GM18861 (cell line): ENCODE measurements at regions not wholly inside any gene's neighbourhood (a gene's known extent, or its start where the extent isn't known, plus 50 kb on each side); places are given as distances from the start of the nearest gene placed in this dataset.
"Not testable (repeated sequence)": the region's sequence is repeated elsewhere in the genome, so short reads cannot be mapped to it uniquely, and the experiment has no call there.

Source experiments
- ATAC-seq: cut with Tn5 transposase; IDR thresholded peaks from one replicate; pipeline ENCODE4 v1.9.1; 2021; ENCODE audit not compliant: unreplicated experiment

DNA sequence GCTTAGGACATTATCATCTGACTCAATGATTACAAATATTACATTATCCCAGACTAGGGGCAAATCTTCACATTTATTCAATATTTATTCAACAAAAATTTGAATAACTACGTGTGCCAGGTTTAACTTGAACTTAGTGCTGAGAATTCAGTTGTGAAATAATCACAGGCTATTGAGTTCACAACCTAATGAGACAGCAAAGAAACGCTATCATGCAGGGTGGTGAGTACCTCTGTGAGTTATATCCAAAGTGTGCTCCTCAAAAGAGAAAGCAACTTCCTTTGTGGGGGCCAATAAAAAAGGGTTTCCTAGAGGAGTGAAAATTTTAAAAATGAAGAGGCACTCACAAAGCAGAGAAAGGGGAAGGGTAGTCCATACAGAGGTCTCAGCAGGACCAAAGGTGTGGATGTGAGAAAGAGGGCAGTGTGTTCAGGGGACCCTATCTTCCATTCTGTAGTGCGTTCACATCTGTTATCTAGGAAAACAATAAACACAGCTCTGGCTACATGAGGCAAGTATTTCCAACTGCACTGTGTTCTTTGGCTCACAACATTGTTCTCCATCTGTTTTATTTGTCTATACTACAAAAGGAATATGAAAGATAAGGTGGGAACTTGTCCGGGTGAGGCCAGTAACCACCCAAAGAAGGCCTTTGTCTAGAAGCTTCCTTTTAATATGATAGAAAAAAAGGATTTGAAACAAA, 155.4 kb upstream of the MARCKS start:
- ATAC-seq, result no peak

- no peak for ATAC-seq
Measured at GRCh38 chr6:113707194-113707593, 150.0 kb upstream of the MARCKS start.

GRCh38 chr6:113709936-113710509, 147.1 kb upstream of the MARCKS start:
- ATAC-seq, result no peak

DNA sequence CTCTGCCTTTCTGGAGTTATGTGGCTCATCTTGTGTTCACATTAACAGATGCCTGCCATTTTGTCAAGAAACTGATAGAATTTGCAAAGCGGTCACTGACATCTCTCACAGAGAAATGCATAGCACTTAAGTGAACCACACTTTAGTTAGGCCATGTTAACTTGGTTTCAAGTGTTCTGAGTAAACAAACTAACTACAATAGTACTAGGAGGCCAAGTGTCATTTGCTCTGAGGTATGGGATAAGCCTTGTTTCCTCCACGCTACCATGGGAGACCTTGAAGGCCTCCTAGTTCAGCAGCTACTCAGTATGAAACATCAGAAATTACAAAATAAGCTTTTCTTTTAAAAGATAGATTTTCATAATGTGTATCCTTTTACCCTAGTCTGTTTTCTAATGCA, 143.5 kb upstream of the MARCKS start:
- no peak for ATAC-seq

DNA sequence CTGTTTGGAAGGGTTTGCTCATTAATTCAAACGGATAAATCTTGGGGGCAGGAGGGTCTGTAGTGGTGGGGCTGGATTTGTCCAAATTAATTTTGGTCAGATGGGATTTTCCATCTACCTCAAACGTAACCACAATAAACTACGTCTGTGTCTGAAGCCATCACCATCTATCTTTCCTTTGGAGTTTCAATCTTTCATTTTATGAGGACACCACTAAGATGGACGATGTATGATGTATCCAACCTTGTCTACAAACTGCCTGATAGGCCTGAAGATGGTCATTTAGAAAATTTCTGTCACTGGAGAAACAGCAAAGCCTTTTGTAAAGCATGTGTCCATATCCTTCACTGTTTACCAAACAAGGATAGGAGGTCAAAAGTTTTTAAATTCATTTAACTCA, 138.6 kb upstream of the MARCKS start:
- ATAC-seq, result no peak

DNA sequence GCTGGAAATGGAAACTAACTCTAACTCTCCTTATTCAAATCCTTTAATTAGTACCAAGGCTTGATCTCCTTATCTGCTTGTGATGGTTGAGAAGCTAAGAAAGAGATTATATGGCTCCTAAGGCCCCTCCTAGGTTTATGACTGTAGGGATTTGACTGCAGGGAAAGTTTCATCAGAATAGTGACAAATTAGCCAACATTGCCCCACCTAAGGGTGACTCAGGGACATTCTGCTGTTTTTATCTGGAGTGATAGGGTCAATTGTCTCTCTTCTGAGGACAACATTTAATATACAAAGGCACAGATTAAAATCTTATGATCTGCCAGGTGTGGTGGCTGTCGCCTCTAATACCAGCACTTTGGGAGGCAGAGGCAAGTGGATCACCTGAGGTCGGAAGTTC, 138.1 kb upstream of the MARCKS start:
- ATAC-seq, result no peak

- no peak for ATAC-seq
Measured at GRCh38 chr6:113719545-113719944, 137.6 kb upstream of the MARCKS start.

DNA sequence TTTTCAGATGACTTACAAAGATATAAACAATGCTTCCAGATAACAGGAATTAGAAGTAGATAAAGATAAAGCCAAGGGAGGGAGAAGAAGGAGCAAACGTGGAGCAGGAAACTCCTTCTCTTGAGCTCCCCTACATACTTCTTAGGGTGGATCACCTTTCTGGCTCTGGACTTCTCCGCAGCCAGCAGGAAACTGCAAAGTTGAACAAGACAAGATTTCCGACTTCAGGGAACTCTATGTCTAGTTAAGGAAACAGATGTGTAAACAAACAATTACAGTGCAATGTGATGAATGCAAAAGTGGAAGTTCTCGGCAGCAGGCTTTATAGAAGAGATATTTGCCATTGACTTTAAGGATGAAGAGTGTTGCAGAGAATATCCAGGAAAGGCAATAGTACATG, 134.0 kb upstream of the MARCKS start:
- ATAC-seq, result no peak

GRCh38 chr6:113724927-113725326, 132.2 kb upstream of the MARCKS start:
- not testable (repeated sequence) for ATAC-seq

- ATAC-seq, result no peak
Measured at GRCh38 chr6:113731541-113731940, 125.6 kb upstream of the MARCKS start.

DNA sequence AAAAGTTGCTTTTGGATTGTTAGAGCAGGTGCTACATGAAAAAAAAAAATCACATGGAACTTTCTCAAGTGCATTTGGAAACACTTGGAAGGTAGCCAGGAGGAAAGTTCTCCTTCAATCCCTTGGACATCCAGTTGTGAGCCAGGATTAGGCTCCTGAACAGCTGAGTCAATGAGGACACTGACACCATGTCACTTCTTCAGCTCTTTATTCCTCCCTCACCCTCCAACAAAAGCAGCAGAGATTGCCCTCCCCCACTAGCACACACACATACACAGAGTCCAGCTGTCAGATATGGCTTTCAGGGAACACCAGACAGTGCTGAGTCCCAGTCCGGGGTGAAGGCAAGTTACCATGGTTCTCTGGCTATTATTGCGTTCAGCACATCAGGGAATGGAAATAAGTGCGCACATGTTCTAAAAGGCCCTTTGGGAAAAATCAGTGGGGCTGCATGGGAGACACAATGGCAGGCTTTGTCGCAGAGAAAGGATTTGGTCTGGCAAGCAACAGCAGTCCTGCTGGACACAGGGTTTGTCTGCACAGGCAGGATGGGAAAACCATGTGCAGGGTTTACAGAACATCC, 124.7 kb upstream of the MARCKS start:
- no peak for ATAC-seq

GRCh38 chr6:113733381-113733780, 123.8 kb upstream of the MARCKS start:
- no peak for ATAC-seq

DNA sequence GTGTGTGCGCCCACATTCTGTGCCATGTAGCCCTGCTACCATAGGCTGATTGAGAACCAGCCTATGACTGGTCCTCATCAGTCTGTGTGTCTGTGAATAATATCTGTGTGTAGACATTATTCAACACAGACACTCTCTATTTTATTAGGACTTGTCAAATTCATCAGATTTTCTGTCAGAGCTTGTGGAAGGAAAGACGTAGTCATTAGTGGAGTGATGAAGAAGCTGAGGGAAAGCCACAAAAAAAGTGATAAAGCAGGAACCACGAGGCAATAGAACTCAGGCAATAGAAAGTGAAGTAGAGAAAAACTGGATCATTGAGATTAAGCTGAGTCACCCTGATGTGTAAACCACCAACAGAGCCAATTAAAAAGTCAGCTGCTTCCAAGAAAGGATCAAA, 122.2 kb upstream of the MARCKS start:
- no peak for ATAC-seq

DNA sequence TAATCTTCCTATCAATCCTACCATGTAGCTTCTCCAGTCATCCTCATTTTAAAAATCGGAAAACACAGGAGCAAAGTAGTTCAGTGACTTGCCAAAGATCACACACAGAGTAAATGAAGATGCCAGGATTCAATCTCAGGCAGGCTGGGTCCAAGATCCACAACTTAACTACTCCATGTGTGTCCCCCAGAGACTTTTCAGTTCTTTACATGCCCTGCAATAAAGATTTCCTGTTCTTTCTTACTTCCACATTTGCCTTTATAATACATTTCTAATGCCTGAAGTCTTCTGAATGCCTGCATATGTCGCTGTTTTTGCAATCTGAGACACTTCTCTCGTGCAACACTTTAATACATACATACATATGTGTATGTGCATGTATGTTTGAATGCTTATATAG, 121.7 kb upstream of the MARCKS start:
- ATAC-seq, result no peak

- no peak for ATAC-seq
Measured at GRCh38 chr6:113736978-113737377, 120.2 kb upstream of the MARCKS start.

- ATAC-seq, result no peak
Measured at GRCh38 chr6:113739041-113739655, 118.0 kb upstream of the MARCKS start.

- no peak for ATAC-seq
Measured at GRCh38 chr6:113741651-113742050, 115.5 kb upstream of the MARCKS start.

GRCh38 chr6:113742342-113742741, 114.8 kb upstream of the MARCKS start:
- ATAC-seq, result no peak

DNA sequence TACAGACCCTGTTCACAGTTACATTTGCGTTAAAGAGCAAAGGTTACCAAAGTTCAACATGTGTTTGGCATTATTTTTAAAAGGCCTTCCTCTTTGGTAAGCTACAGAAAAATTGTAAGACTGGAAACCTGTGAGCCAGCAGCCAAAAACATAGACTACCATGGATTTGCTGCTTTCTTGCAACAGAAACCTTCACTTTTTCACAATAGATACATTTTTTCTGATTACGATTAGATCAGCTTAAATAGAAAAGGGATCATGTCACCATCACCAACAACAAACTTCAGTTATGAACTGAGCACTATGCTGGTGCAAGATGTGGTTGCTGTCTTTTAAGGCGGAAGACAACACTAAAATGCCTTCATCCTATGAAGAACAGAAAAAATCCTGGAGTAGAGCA, 112.3 kb upstream of the MARCKS start:
- no peak for ATAC-seq

GRCh38 chr6:113750151-113750855, 106.8 kb upstream of the MARCKS start:
- no peak for ATAC-seq

GRCh38 chr6:113754291-113754690, 102.9 kb upstream of the MARCKS start:
- no peak for ATAC-seq
